NT2/D1 (cell line): ENCODE measurements at regions not wholly inside any gene's neighbourhood (a gene's known extent, or its start where the extent isn't known, plus 50 kb on each side); places are given as distances from the start of the nearest gene placed in this dataset.

Experiments
- DNase-seq: peaks from one replicate; pipeline ENCODE4 v3.0.0-alpha.2; 2011; ENCODE audit warnings: low read depth, low spot score
- H3K27me3 ChIP-seq: 2 replicates; pipeline ENCODE4 v1.6.0; 2011; ENCODE audit warnings: mild to moderate bottlenecking; ENCODE audit not compliant: insufficient read length, insufficient read depth
- H3K36me3 ChIP-seq: 2 replicates; pipeline ENCODE4 v1.6.1; 2011; ENCODE audit warnings: mild to moderate bottlenecking, low read length, mixed read lengths; ENCODE audit not compliant: insufficient read depth, insufficient read length
- H3K4me1 ChIP-seq: 2 replicates; pipeline ENCODE4 v1.5.1; 2011; ENCODE audit not compliant: insufficient read depth, insufficient read length
- H3K4me3 ChIP-seq: 2 replicates; pipeline ENCODE4 v1.5.1; 2011; ENCODE audit warnings: low read depth; ENCODE audit not compliant: insufficient read length
- H3K9ac ChIP-seq: 2 replicates; pipeline ENCODE4 v1.6.0; 2011; ENCODE audit warnings: low read depth; ENCODE audit not compliant: insufficient read length
- H3K9me3 ChIP-seq: 2 replicates; pipeline ENCODE4 v1.5.1; 2011; ENCODE audit warnings: mild to moderate bottlenecking, low read length; ENCODE audit not compliant: insufficient read depth
- SUZ12 ChIP-seq: IDR thresholded peaks from 2 replicates; pipeline ENCODE4 v1.6.1; 2011; ENCODE audit not compliant: insufficient read length, insufficient read depth; ENCODE audit errors: extremely low read depth
- YY1 ChIP-seq: IDR thresholded peaks from 2 replicates; pipeline ENCODE4 v1.6.1; 2011; ENCODE audit not compliant: insufficient read length, insufficient read depth
- ZNF274 ChIP-seq: IDR thresholded peaks from 2 replicates; pipeline ENCODE4 v1.6.1; 2011; ENCODE audit warnings: mild to moderate bottlenecking, low read depth, low read length

DNA sequence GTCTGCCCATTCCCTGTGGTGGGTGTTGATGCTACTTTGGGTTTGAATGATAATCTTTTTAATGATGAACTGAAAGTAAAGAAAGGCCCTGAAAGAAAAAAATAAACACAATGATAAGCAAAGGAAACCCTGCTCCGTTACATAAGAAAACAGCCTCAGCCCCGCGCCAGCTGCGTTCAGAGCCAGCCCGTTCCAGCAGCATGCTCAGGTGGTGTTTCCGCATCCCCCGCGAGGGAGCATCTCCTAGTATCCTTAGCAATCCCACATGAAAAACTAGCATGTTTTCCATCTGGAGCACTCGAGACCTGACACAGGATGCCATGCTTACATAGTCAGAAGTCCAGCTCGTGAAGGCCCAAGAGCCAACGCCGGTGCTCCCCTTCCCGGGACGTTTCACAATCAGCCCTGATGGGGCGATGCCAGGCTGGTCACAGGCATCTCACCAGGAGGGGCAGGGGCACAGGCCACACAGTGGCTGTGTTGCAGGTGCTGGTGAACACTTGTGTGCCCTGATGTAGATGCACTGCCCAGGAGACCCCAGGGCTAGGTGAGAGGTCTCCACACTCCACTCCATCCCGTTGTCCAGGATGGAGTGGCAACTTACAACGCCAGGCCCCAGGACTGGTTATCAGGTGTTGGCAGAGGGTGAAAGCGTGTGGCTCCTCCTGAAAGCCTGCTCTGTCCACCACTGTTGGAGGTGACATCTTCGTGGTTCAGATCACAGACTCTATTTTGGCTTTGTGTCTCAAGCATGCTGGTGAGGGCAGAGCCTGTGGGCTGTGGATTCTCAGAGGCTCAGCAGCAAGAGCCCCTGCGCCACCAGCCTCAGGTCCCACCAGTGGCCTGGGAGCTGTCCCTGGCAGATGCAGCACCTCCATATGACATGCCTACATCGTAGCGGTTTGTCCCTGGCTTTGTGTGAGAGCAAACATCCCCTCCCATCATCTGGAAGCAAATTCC lies 246.8 kb upstream of the IRX1 start:
- Histone ChIP-seq H3K27me3 (no peaks in the 10 kb centered on the region), H3K36me3 (no peaks in the 10 kb centered on the region), H3K4me3 (no peak overlapping the region), H3K9me3 (no peaks in the 10 kb centered on the region), H3K4me1 (no peaks in the 10 kb centered on the region), H3K9ac (no peak overlapping the region)
- no peak for DNase-seq
- no peak for TF ChIP-seq SUZ12

DNA sequence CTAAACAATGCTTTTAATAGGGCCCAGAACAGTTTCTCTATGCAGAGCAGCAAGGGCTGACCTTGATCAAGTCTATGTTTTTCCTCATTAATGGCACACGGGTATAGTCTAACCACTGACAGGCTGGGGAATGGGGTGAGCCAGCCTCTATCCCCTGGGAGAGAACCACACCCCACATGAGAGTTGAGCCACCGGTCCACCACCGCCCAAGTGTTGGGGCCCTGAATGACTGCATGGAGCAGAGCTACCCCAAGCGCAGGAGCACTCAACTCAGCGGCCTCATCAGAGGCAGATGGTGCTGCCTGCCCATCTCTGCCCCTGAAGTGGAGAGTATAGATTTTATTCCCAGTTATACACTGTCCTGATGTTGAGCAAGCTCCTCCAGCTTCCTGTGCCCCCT lies 247.9 kb upstream of the IRX1 start:
- no peak overlapping the region for H3K4me3 ChIP-seq
- H3K4me1 ChIP-seq = no peaks in the 10 kb centered on the region
- DNase-seq = no peak
- no peaks in the 10 kb centered on the region for H3K36me3 ChIP-seq
- H3K9ac ChIP-seq = no peak overlapping the region
- H3K27me3 ChIP-seq = no peaks in the 10 kb centered on the region
- TF ChIP-seq YY1 (no peak), ZNF274 (no peak), SUZ12 (no peak)
- H3K9me3 ChIP-seq = no peaks in the 10 kb centered on the region

DNA sequence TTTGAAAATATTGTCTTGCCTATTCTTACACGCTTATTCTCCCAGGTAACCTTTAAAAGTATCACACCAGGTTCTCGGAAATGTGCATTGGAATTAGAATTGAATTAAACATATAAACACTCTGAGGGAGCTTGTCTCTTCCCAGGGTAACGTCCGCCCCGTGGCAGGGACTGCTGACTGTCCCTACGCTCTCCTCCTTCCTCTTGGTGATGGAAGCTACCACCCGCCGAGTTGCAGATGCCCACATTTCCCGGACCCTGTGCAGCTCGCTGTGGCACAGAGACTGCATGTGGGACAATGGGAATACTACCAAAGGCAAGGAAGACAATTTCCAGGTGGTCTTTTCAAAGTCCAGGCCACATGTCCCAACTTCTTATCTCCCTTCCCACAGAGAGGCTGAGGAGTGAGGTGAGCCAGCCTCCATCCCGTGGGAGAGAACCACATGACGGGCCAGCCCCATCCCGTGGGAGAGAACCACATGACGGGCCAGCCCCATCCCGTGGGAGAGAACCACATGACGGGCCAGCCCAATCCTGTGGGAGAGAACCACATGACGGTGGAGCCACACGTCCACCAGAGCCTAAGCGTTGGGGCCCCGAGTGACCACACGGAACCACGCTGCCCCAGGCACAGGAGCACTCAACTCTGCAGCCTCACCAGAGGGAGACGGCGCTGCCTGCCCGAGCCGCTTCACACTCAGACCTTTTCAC lies 249.4 kb upstream of the IRX1 start:
- no peaks in the 10 kb centered on the region for H3K9me3 ChIP-seq
- no peak overlapping the region for H3K4me3 ChIP-seq
- H3K4me1 ChIP-seq = no peaks in the 10 kb centered on the region
- H3K27me3 ChIP-seq = no peaks in the 10 kb centered on the region
- H3K9ac ChIP-seq = no peak overlapping the region
- no peak for DNase-seq
- no peak for TF ChIP-seq SUZ12
- H3K36me3 ChIP-seq = no peaks in the 10 kb centered on the region

DNA sequence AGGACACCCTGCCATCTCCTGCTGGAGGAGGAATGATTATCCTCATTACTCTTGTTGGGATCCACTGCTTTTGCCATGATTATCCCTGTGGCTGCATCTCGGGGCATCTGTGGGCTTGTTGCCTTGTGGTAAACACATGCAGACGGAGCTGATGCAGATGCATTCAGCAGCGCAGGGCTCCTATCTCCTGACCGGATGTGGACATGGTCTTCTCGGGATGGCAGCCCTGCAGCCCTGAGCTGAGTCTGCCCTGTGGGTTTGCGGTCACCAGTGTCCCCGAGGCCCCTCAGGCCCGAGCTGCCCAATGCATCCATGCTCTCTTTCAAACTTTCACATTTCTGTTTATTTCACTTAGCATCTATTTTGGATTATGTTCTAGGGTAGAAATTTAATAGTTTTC lies 250.4 kb upstream of the IRX1 start:
- no peaks in the 10 kb centered on the region for H3K9me3 ChIP-seq
- H3K9ac ChIP-seq = no peak overlapping the region
- TF ChIP-seq YY1 = no peak
- TF ChIP-seq SUZ12 = no peak
- TF ChIP-seq ZNF274 = no peak
- H3K36me3 ChIP-seq = no peaks in the 10 kb centered on the region
- no peak for DNase-seq
- no peak overlapping the region for H3K4me3 ChIP-seq
- H3K27me3 ChIP-seq = no peaks in the 10 kb centered on the region
- H3K4me1 ChIP-seq = no peaks in the 10 kb centered on the region

DNA sequence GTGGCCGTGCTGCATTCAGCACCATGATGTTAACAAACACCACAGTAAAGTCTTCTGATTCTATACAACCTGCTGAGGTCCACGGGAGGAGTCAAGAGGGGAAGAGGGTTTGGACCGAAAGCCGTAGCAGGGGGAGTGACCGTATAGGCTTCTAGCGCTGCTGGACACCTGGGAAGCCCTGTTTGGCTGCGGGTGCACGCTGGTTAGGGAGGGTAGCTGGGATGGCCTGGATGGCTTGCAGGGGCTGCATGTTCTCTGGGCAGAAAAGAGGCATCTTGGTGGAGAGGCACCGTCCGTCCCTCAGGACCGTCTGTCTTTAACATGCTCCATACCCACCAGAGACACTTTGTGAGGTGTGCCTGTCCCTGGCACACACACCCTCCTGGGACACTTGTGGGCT lies 251.0 kb upstream of the IRX1 start:
- no peaks in the 10 kb centered on the region for H3K36me3 ChIP-seq
- no peak overlapping the region for H3K9ac ChIP-seq
- no peaks in the 10 kb centered on the region for H3K4me1 ChIP-seq
- no peak for TF ChIP-seq YY1
- no peak for TF ChIP-seq ZNF274
- TF ChIP-seq SUZ12 = no peak
- H3K27me3 ChIP-seq = no peaks in the 10 kb centered on the region
- no peak for DNase-seq
- H3K9me3 ChIP-seq = no peaks in the 10 kb centered on the region
- H3K4me3 ChIP-seq = no peak overlapping the region

DNA sequence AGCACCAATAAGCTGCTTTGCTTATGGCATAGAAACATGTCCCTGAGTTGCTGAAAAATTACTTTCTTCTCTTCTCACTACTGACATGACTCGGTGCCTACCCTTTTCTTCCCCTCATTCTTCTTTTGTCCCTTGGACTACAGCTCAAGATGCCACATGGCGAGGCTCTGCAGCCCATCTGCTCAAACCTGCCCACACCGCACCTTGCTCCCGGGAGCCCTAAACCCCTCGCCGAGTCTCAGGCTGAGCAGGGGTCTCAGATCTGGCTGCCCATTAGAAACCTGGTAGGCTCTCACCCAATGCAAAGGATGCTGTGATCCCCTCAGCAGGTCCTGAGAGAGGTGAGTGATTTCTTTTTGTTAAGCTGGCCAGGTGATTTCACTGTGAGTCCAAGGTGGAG lies 251.7 kb upstream of the IRX1 start:
- DNase-seq = no peak
- Histone ChIP-seq H3K4me3 (no peak overlapping the region), H3K9ac (no peak overlapping the region), H3K4me1 (no peaks in the 10 kb centered on the region), H3K36me3 (no peaks in the 10 kb centered on the region), H3K9me3 (no peaks in the 10 kb centered on the region), H3K27me3 (no peaks in the 10 kb centered on the region)
- no peak for TF ChIP-seq SUZ12
- TF ChIP-seq YY1 = no peak
- TF ChIP-seq ZNF274 = no peak

DNA sequence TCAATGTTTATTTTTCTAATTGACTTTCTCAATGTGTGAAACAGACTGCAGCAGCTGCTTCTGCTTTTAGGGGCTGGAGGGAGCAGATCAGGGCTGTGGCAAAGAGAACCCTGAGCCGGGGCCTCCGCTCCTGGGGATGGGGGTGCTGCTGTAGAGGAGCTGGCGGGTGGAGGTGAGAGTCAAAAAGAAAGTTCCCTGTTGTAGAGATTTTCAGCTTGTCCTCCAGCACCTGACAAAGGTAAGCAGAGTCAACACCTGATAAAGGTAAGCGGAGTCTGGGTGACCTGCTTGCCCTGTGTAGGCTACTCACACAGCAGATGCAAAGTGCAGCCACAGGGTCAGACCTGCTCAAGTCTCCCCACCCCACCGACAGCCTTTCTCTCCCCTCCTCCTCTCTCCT lies 252.4 kb upstream of the IRX1 start:
- H3K27me3 ChIP-seq = no peaks in the 10 kb centered on the region

More for the DNA sequence above, 252.4 kb upstream of the IRX1 start:
- Histone ChIP-seq H3K4me3 (no peak overlapping the region), H3K9ac (no peak overlapping the region), H3K4me1 (no peaks in the 10 kb centered on the region), H3K36me3 (no peaks in the 10 kb centered on the region), H3K9me3 (no peaks in the 10 kb centered on the region)
- DNase-seq = no peak
- TF ChIP-seq SUZ12 = no peak
- TF ChIP-seq ZNF274 = no peak
- TF ChIP-seq YY1 = no peak
